Stimulated activated CD4-positive, alpha-beta T cell treated with anti-CD3 and anti-CD28 coated beads, Interleukin-4, amount 100 ng/mL, for 4 hours (primary cell): ENCODE measurements at regions not wholly inside any gene's neighbourhood (a gene's known extent, or its start where the extent isn't known, plus 50 kb on each side); places are given as distances from the start of the nearest gene placed in this dataset.
"Not testable (repeated sequence)": the region's sequence is repeated elsewhere in the genome, so short reads cannot be mapped to it uniquely, and the experiment has no call there.

ENCODE experiments used
- DNase-seq, 2 experiments: peaks; one replicate each; pipeline ENCODE4 v3.0.0-alpha.2; 2020

GRCh38 chr6:11847068-11847467, 68.5 kb upstream of the ADTRP start:
- not testable (repeated sequence) for DNase-seq

- DNase-seq, result no peak
These were observed 67.3 kb upstream of the ADTRP start for GRCh38 chr6:11845664-11846577.

- not testable (repeated sequence) for DNase-seq
These were observed 64.2 kb upstream of the ADTRP start for GRCh38 chr6:11842795-11843194.

GRCh38 chr6:11835065-11835464, 56.5 kb upstream of the ADTRP start:
- DNase-seq, result no peak

- no peak for DNase-seq
These were observed 55.3 kb upstream of the ADTRP start for GRCh38 chr6:11833626-11834592.

- DNase-seq, result no peak
These were observed 53.0 kb upstream of the ADTRP start for GRCh38 chr6:11831653-11832052.

GRCh38 chr6:11830520-11830919, 51.9 kb upstream of the ADTRP start:
- no peak for DNase-seq

GRCh38 chr6:11830105-11830504, 51.5 kb upstream of the ADTRP start:
- DNase-seq, result no peak

GRCh38 chr6:11828262-11828870, 49.8 kb upstream of the ADTRP start:
- DNase-seq, result no peak
